PC-9 (cell line): ENCODE measurements at regions not wholly inside any gene's neighbourhood (a gene's known extent, or its start where the extent isn't known, plus 50 kb on each side); places are given as distances from the start of the nearest gene placed in this dataset.
A peak's percentile ranks its signal among the peaks of the same experiment; 100 is the strongest.
"Not testable (repeated sequence)": the region's sequence is repeated elsewhere in the genome, so short reads cannot be mapped to it uniquely, and the experiment has no call there.

Experiments used
- BruUV-seq: library from RNA; stranded (reverse); fragments of 400-500 nt; replicated peaks from 2 replicates; lab custom pipeline; 2021; lab: Mats Ljungman, UMichigan
- CTCF ChIA-PET: fragments of 300-600 bp; sonication (Branson Sonifier 250); formaldehyde crosslinking; loops from one replicate; lab custom pipeline; 2022; ENCODE audit warnings: antibody characterized with exemption; lab: Charles Lee
- POLR2A ChIA-PET: fragments of 300-600 bp; sonication (Branson Sonifier 250); formaldehyde crosslinking; loops from one replicate; lab custom pipeline; 2022; ENCODE audit warnings: antibody characterized with exemption; ENCODE audit not compliant: unreplicated experiment; lab: Charles Lee
- DNase-seq, 2 experiments: peaks; one replicate each; pipeline versions ENCODE4 v3.0.0 to v3.0.0-alpha.2; 2015 to 2022; ENCODE audit warnings: mixed read lengths in 1 of 2
- H2AFZ ChIP-seq: fragments of 200-600 bp; sonication (generic); 2 replicates; pipeline ENCODE4 v1.8.1; 2017; ENCODE audit warnings: antibody characterized with exemption
- H3F3A ChIP-seq: fragments of 200-600 bp; sonication (generic); 2 replicates; pipeline ENCODE4 v1.8.1; 2017; ENCODE audit warnings: antibody characterized with exemption, mild to moderate bottlenecking, low read depth; ENCODE audit not compliant: insufficient read depth
- H3K27ac ChIP-seq: fragments of 200-600 bp; sonication (generic); 2 replicates; pipeline ENCODE4 v1.6.1; 2016; ENCODE audit warnings: mixed run types
- H3K27me3 ChIP-seq: fragments of 200-600 bp; sonication (generic); 2 replicates; pipeline ENCODE4 v1.6.1; 2016; ENCODE audit warnings: low read depth, mixed run types; ENCODE audit not compliant: insufficient read depth
- H3K36me3 ChIP-seq: fragments of 200-600 bp; sonication (generic); 2 replicates; pipeline ENCODE4 v1.6.1; 2016; ENCODE audit warnings: low read depth, mixed run types
- H3K4me1 ChIP-seq: fragments of 200-600 bp; sonication (generic); replicated peaks from 2 replicates; pipeline ENCODE4 v1.6.1; 2016; ENCODE audit warnings: mixed run types; ENCODE audit not compliant: insufficient read depth
- H3K4me2 ChIP-seq: fragments of 200-600 bp; sonication (generic); 2 replicates; pipeline ENCODE4 v1.6.1; 2017; ENCODE audit warnings: mixed run types
- H3K4me3 ChIP-seq: fragments of 200-600 bp; sonication (generic); 2 replicates; pipeline ENCODE4 v1.6.1; 2016; ENCODE audit warnings: mixed run types
- H3K79me2 ChIP-seq: fragments of 200-600 bp; sonication (generic); 2 replicates; pipeline ENCODE4 v1.6.1; 2017; ENCODE audit warnings: low read depth, mixed run types
- H3K9me2 ChIP-seq: fragments of 200-600 bp; sonication (generic); 2 replicates; pipeline ENCODE4 v1.8.1; 2017; ENCODE audit warnings: mild to moderate bottlenecking; ENCODE audit not compliant: insufficient read depth
- H3K9me3 ChIP-seq: fragments of 200-600 bp; sonication (generic); 2 replicates; pipeline ENCODE4 v1.8.1; 2016; ENCODE audit warnings: low read depth; ENCODE audit not compliant: insufficient read depth
- H4K20me1 ChIP-seq: fragments of 200-600 bp; sonication (generic); 2 replicates; pipeline ENCODE4 v1.8.1; 2017; ENCODE audit not compliant: insufficient read depth
- CTCF ChIP-seq: fragments of 200-600 bp; sonication (generic); conservative IDR thresholded peaks from 2 replicates; pipeline ENCODE4 v1.6.1; 2017; ENCODE audit warnings: mixed run types, antibody characterized with exemption, mild to moderate bottlenecking, moderate library complexity
- EZH2 ChIP-seq: fragments of 200-600 bp; sonication (generic); IDR thresholded peaks from 2 replicates; pipeline ENCODE4 v1.8.0; 2017; ENCODE audit warnings: antibody characterized with exemption, low read depth
- intact Hi-C: fragments of 100-400 bp; cut with micrococcal nuclease; formaldehyde crosslinking; loops from one replicate; pipeline ENCODE4 v1.10.0; 2022; ENCODE audit not compliant: unreplicated experiment

GRCh38 chr13:104937881-104938280 is 1597.6 kb downstream of the EFNB2 start:
- Histone ChIP-seq H3F3A (0 out of 2 replicates have a peak, but pooled peaks cover 3% of the 10 kb centered on the region), H3K4me1 (no peaks in the 10 kb centered on the region), H2AFZ (peak overlapping the region; percentile 67; the same call in 1 of the 2 replicates), H3K4me3 (no peak overlapping the region), H4K20me1 (no peaks in the 10 kb centered on the region), H3K9me2 (no peaks in the 10 kb centered on the region), H3K27ac (no peak overlapping the region), H3K9me3 (peaks cover 5% of the 10 kb centered on the region; the same call in 1 of the 2 replicates), H3K79me2 (no peaks in the 10 kb centered on the region), H3K27me3 (no peaks in the 10 kb centered on the region), H3K36me3 (no peaks in the 10 kb centered on the region), H3K4me2 (no peak overlapping the region)
- no peak for DNase-seq
- ChIA-PET POLR2A (no interaction called here), CTCF (no interaction called here)
- BruUV-seq = no TSS peak
- intact Hi-C loops = no loop called here
- TF ChIP-seq CTCF (no peak), EZH2 (no peak)

GRCh38 chr13:104936304-104936703 is 1599.2 kb downstream of the EFNB2 start:
- Histone ChIP-seq H3K27me3 (no peaks in the 10 kb centered on the region), H3F3A (0 out of 2 replicates have a peak, but pooled peaks cover 3% of the 10 kb centered on the region), H3K9me2 (no peaks in the 10 kb centered on the region), H3K79me2 (no peaks in the 10 kb centered on the region), H3K4me3 (no peak overlapping the region), H3K9me3 (peaks cover 5% of the 10 kb centered on the region; the same call in 1 of the 2 replicates), H3K4me2 (no peak overlapping the region), H3K36me3 (no peaks in the 10 kb centered on the region), H3K27ac (no peak overlapping the region), H3K4me1 (no peaks in the 10 kb centered on the region), H2AFZ (no peak overlapping the region), H4K20me1 (no peaks in the 10 kb centered on the region)
- intact Hi-C loops = no loop called here
- CTCF ChIA-PET = no interaction called here
- POLR2A ChIA-PET = no interaction called here
- no peak for DNase-seq
- no TSS peak for BruUV-seq
- TF ChIP-seq EZH2 = no peak

GRCh38 chr13:104920513-104920912 is 1614.9 kb downstream of the EFNB2 start:
- H3K4me1 ChIP-seq, H3K36me3 ChIP-seq, intact Hi-C loops, H3K27me3 ChIP-seq, CTCF ChIA-PET, H3K27ac ChIP-seq, POLR2A ChIA-PET, H4K20me1 ChIP-seq, H3K4me2 ChIP-seq, H3K9me3 ChIP-seq, H3K9me2 ChIP-seq, H2AFZ ChIP-seq, BruUV-seq, H3K4me3 ChIP-seq, H3K79me2 ChIP-seq, DNase-seq, H3F3A ChIP-seq: not testable (repeated sequence)

- no peaks in the 10 kb centered on the region for H3K9me3 ChIP-seq
- H3K79me2 ChIP-seq = no peaks in the 10 kb centered on the region
- ChIA-PET CTCF (no interaction called here), POLR2A (no interaction called here)
- no peaks in the 10 kb centered on the region for H3K4me1 ChIP-seq
- H3K27ac ChIP-seq = no peak overlapping the region
- peak in 1 of 2 experiments; percentile 3 for DNase-seq
- H3K36me3 ChIP-seq = no peaks in the 10 kb centered on the region
- H3F3A ChIP-seq = no peaks in the 10 kb centered on the region
- H3K4me2 ChIP-seq = no peak overlapping the region
- H2AFZ ChIP-seq = peak overlapping the region; percentile 20; the same call in 1 of the 2 replicates
- no peak overlapping the region for H3K4me3 ChIP-seq
- no peaks in the 10 kb centered on the region for H4K20me1 ChIP-seq
- no peaks in the 10 kb centered on the region for H3K9me2 ChIP-seq
- TF ChIP-seq CTCF = no peak
- no peak for TF ChIP-seq EZH2
- intact Hi-C loops = no loop called here
- H3K27me3 ChIP-seq = no peaks in the 10 kb centered on the region
- no TSS peak for BruUV-seq
These were observed 1615.4 kb downstream of the EFNB2 start for GRCh38 chr13:104920091-104920490.
